Glutamatergic neuron (in vitro differentiated cells): ENCODE measurements at regions not wholly inside any gene's neighbourhood (a gene's known extent, or its start where the extent isn't known, plus 50 kb on each side); places are given as distances from the start of the nearest gene placed in this dataset.
A peak's percentile ranks its signal among the peaks of the same experiment; 100 is the strongest.
"Not testable (repeated sequence)": the region's sequence is repeated elsewhere in the genome, so short reads cannot be mapped to it uniquely, and the experiment has no call there.

Experiments used
- DNase-seq: peaks from one replicate; pipeline ENCODE4 v3.0.0; 2022
- H3K27ac Mint-ChIP-seq: one replicate; pipeline ENCODE4 v1.8.0; 2020; ENCODE audit warnings: mild to moderate bottlenecking, mixed read lengths, inconsistent platforms; ENCODE audit not compliant: unreplicated experiment
- H3K27me3 Mint-ChIP-seq: one replicate; pipeline ENCODE4 v1.8.0; 2020; ENCODE audit warnings: mild to moderate bottlenecking, moderate library complexity, mixed read lengths, inconsistent platforms; ENCODE audit not compliant: unreplicated experiment
- H3K36me3 Mint-ChIP-seq: one replicate; pipeline ENCODE4 v1.8.0; 2020; ENCODE audit warnings: mild to moderate bottlenecking, mixed read lengths, inconsistent platforms; ENCODE audit not compliant: unreplicated experiment
- H3K4me1 Mint-ChIP-seq: one replicate; pipeline ENCODE4 v1.8.0; 2020; ENCODE audit warnings: mild to moderate bottlenecking, low read depth, mixed read lengths, inconsistent platforms; ENCODE audit not compliant: unreplicated experiment
- H3K4me3 Mint-ChIP-seq: one replicate; pipeline ENCODE4 v1.8.0; 2020; ENCODE audit warnings: mild to moderate bottlenecking, mixed read lengths, inconsistent platforms; ENCODE audit not compliant: unreplicated experiment
- H3K9me3 Mint-ChIP-seq: one replicate; pipeline ENCODE4 v1.8.0; 2020; ENCODE audit warnings: mild to moderate bottlenecking, moderate library complexity, mixed read lengths, inconsistent platforms; ENCODE audit not compliant: unreplicated experiment
- TF ChIP-seq, protein P1 (sequence below): fragments of 200-600 bp; sonication (generic); IDR thresholded peaks from one replicate; pipeline ENCODE4 v1.5.0; 2021; ENCODE audit not compliant: partially characterized antibody, unreplicated experiment

DNA sequence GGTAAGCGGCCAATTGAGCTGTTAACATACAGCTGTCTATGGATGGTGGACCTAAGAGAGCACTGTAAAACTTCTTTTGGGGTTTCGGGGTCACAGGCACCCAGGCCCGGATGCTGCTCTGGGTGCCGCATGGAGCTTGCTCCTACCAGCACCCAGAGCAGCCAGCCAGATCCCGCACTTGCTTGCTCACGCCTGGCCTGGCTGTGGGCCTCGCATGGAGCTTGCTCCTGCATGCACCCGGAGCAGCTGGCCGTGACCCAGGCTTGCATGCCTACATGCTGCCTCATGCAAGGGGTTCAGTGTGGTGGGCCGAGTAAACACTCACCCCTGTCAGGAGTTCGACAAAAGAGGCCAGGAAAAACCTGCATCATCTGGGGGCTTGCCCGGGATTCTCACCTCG lies 896.9 kb downstream of the SORCS1 start:
- H3K4me1 Mint-ChIP-seq: peaks cover 4% of the 10 kb centered on the region
- H3K27ac Mint-ChIP-seq: no peak overlapping the region
- peaks cover 2% of the 10 kb centered on the region for H3K27me3 Mint-ChIP-seq
- no peaks in the 10 kb centered on the region for H3K36me3 Mint-ChIP-seq
- DNase-seq: no peak
- TF ChIP-seq, protein P1, sequence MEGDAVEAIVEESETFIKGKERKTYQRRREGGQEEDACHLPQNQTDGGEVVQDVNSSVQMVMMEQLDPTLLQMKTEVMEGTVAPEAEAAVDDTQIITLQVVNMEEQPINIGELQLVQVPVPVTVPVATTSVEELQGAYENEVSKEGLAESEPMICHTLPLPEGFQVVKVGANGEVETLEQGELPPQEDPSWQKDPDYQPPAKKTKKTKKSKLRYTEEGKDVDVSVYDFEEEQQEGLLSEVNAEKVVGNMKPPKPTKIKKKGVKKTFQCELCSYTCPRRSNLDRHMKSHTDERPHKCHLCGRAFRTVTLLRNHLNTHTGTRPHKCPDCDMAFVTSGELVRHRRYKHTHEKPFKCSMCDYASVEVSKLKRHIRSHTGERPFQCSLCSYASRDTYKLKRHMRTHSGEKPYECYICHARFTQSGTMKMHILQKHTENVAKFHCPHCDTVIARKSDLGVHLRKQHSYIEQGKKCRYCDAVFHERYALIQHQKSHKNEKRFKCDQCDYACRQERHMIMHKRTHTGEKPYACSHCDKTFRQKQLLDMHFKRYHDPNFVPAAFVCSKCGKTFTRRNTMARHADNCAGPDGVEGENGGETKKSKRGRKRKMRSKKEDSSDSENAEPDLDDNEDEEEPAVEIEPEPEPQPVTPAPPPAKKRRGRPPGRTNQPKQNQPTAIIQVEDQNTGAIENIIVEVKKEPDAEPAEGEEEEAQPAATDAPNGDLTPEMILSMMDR: no peak
- no peaks in the 10 kb centered on the region for H3K9me3 Mint-ChIP-seq
- no peak overlapping the region for H3K4me3 Mint-ChIP-seq

DNA sequence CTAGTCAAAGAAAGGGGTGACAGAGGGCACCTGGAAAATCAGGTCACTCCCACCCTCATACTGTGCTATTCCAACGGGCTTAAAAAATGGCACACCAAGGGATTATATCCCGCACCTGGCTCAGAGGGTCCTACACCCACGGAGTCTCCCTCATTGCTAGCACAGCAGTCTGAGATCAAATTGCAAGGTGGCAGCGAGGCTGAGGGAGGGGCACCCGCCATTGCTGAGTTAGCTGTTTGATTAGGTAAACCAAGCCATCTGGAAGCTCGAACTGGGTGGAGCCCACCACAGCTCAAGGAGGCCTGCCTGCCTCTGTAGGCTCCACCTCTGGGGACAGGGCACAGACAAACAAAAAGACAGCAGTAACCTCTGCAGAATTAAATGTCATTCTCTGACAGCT lies 907.1 kb downstream of the SORCS1 start:
- not testable (repeated sequence) for H3K9me3 Mint-ChIP-seq, H3K27me3 Mint-ChIP-seq, H3K4me3 Mint-ChIP-seq, DNase-seq, H3K27ac Mint-ChIP-seq, H3K36me3 Mint-ChIP-seq
- H3K4me1 Mint-ChIP-seq: peaks cover 13% of the 10 kb centered on the region

GRCh38 chr10:106255111-106255678 lies 909.3 kb downstream of the SORCS1 start:
- no peak for DNase-seq

DNA sequence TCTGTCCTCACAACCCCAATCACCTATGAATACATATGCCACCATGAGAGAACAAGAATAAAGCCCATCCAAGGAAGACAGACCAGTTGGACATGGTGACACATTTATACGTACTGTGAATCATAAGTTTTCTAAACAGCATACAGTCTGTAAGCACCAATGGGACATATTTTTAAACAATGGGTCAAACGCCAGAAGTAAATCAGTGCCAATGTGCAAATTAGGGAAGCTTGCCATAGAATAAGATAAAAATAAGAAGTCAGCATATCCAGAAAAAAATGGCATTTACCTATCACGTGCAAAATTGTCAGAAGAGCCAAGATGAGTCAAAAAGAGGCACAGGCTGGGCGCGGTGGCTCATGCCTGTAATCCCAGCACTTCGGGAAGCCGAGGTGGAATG lies 910.4 kb downstream of the SORCS1 start:
- DNase-seq: no peak
- no peaks in the 10 kb centered on the region for H3K27me3 Mint-ChIP-seq
- H3K4me1 Mint-ChIP-seq: peaks cover 17% of the 10 kb centered on the region
- TF ChIP-seq, protein P1: no peak
- no peaks in the 10 kb centered on the region for H3K36me3 Mint-ChIP-seq
- H3K4me3 Mint-ChIP-seq: no peak overlapping the region
- peaks cover 3% of the 10 kb centered on the region for H3K9me3 Mint-ChIP-seq
- peak overlapping the region; percentile 39 for H3K27ac Mint-ChIP-seq

More at GRCh38 chr10:106255111-106255678, 909.3 kb downstream of the SORCS1 start:
- TF ChIP-seq, protein P1: no peak
- no peaks in the 10 kb centered on the region for H3K36me3 Mint-ChIP-seq
- H3K4me1 Mint-ChIP-seq: peaks cover 17% of the 10 kb centered on the region
- no peaks in the 10 kb centered on the region for H3K27me3 Mint-ChIP-seq
- H3K27ac Mint-ChIP-seq: peak overlapping the region; percentile 28
- no peak overlapping the region for H3K4me3 Mint-ChIP-seq
- peaks cover 3% of the 10 kb centered on the region for H3K9me3 Mint-ChIP-seq

- peaks cover 17% of the 10 kb centered on the region for H3K4me1 Mint-ChIP-seq
- no peak for DNase-seq
- no peak overlapping the region for H3K4me3 Mint-ChIP-seq
- TF ChIP-seq, protein P1: no peak
- no peaks in the 10 kb centered on the region for H3K36me3 Mint-ChIP-seq
- H3K9me3 Mint-ChIP-seq: peaks cover 3% of the 10 kb centered on the region
- H3K27me3 Mint-ChIP-seq: no peaks in the 10 kb centered on the region
- H3K27ac Mint-ChIP-seq: peak overlapping the region; percentile 40
Measured at GRCh38 chr10:106252541-106252940, 912.0 kb downstream of the SORCS1 start.

- H3K27me3 Mint-ChIP-seq: no peaks in the 10 kb centered on the region
- no peak overlapping the region for H3K4me3 Mint-ChIP-seq
- H3K36me3 Mint-ChIP-seq: no peaks in the 10 kb centered on the region
- DNase-seq: no peak
- H3K4me1 Mint-ChIP-seq: peaks cover 17% of the 10 kb centered on the region
- no peak overlapping the region for H3K27ac Mint-ChIP-seq
- TF ChIP-seq, protein P1: no peak
- H3K9me3 Mint-ChIP-seq: peaks cover 3% of the 10 kb centered on the region
Measured at GRCh38 chr10:106251573-106251972, 912.9 kb downstream of the SORCS1 start.
